Kidney (tissue), 13 donors: ENCODE measurements at regions not wholly inside any gene's neighbourhood (a gene's known extent, or its start where the extent isn't known, plus 50 kb on each side); places are given as distances from the start of the nearest gene placed in this dataset.

ENCODE experiments used
- DNase-seq, 5 donors: peaks; one replicate each; pipeline ENCODE4 v3.0.0-alpha.2; 2013 to 2020
- FAIRE-seq: peaks from 2 replicates; lab custom pipeline; 2012; peaks lifted over from hg19 to GRCh38; lab: Jason Lieb, UNC
- H3K27ac ChIP-seq, 2 donors: one replicate each; pipeline ENCODE4 v1.7.0; 2013; ENCODE audit warnings: low read depth in 2 of 2, low read length in 2 of 2, inconsistent platforms in 1 of 2
- H3K27me3 ChIP-seq: one replicate; pipeline ENCODE4 v1.7.1; 2013; ENCODE audit warnings: low read length, inconsistent platforms; ENCODE audit not compliant: control insufficient read depth, insufficient read depth
- H3K36me3 ChIP-seq, 3 donors: one replicate each; pipeline versions ENCODE4 v1.7.0 to v1.7.1; 2013; ENCODE audit warnings: low read length in 3 of 3, control low read depth in 1 of 3, inconsistent platforms in 1 of 3; ENCODE audit not compliant: insufficient read depth in 3 of 3, control insufficient read depth in 2 of 3
- H3K4me1 ChIP-seq, 3 donors: one replicate each; pipeline versions ENCODE4 v1.7.0 to v1.7.1; 2013; ENCODE audit warnings: low read length in 3 of 3, inconsistent platforms in 1 of 3, low read depth in 1 of 3; ENCODE audit not compliant: control insufficient read depth in 2 of 3, insufficient read depth in 2 of 3
- H3K4me3 ChIP-seq, 3 donors: one replicate each; pipeline versions ENCODE4 v1.7.0 to v1.8.1; 2013; ENCODE audit warnings: low read length in 3 of 3, control low read depth in 1 of 3, inconsistent platforms in 1 of 3
- H3K9ac ChIP-seq, 3 donors: one replicate each; pipeline versions ENCODE4 v1.7.0 to v1.7.1; 2013; ENCODE audit warnings: low read length in 3 of 3, control low read depth in 1 of 3, inconsistent platforms in 1 of 3
- H3K9me3 ChIP-seq, 3 donors: one replicate each; pipeline versions ENCODE4 v1.7.0 to v1.7.1; 2013; ENCODE audit warnings: low read length in 3 of 3, control low read depth in 1 of 3, inconsistent platforms in 1 of 3; ENCODE audit not compliant: control insufficient read depth in 2 of 3, insufficient read depth in 1 of 3
- intact Hi-C: fragments of 100-400 bp; cut with DNase I; formaldehyde crosslinking; loops from one replicate; pipeline ENCODE4 v1.11.1; 2022
- TF ChIP-seq, protein P1 (sequence below): IDR thresholded peaks from 3 replicates; pipeline ENCODE4 v1.5.1; 2012; ENCODE audit warnings: mild to moderate bottlenecking, moderate library complexity, borderline replicate concordance; ENCODE audit not compliant: insufficient read depth; ENCODE audit errors: extremely low read depth
- donor health status: control.
- donor health status: control.
- donor health status: control.
- donor health status: control.
- donor health status: control.
- donor health status: DM: yes; HTN: yes; CAD: no.
- donor health status: Normal renal cell carcinoma (clear cell type).

GRCh38 chr2:64819774-64820688, 166.3 kb upstream of the SERTAD2 start:
- intact Hi-C loops, result no loop called here
- no peaks in the 10 kb centered on the region for H3K27me3 ChIP-seq
- no peaks in the 10 kb centered on the region for H3K9me3 ChIP-seq
- H3K4me3 ChIP-seq, result no peak overlapping the region
- H3K4me1 ChIP-seq, result no peaks in the 10 kb centered on the region
- FAIRE-seq (no peak), DNase-seq (no peak)
- no peak overlapping the region for H3K27ac ChIP-seq
- TF ChIP-seq, protein P1, sequence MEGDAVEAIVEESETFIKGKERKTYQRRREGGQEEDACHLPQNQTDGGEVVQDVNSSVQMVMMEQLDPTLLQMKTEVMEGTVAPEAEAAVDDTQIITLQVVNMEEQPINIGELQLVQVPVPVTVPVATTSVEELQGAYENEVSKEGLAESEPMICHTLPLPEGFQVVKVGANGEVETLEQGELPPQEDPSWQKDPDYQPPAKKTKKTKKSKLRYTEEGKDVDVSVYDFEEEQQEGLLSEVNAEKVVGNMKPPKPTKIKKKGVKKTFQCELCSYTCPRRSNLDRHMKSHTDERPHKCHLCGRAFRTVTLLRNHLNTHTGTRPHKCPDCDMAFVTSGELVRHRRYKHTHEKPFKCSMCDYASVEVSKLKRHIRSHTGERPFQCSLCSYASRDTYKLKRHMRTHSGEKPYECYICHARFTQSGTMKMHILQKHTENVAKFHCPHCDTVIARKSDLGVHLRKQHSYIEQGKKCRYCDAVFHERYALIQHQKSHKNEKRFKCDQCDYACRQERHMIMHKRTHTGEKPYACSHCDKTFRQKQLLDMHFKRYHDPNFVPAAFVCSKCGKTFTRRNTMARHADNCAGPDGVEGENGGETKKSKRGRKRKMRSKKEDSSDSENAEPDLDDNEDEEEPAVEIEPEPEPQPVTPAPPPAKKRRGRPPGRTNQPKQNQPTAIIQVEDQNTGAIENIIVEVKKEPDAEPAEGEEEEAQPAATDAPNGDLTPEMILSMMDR, result no peak
- H3K36me3 ChIP-seq, result no peaks in the 10 kb centered on the region
- H3K9ac ChIP-seq, result no peak overlapping the region

GRCh38 chr2:64820901-64821300, 167.2 kb upstream of the SERTAD2 start:
- FAIRE-seq (no peak), DNase-seq (no peak)
- Histone ChIP-seq H3K9me3 (no peaks in the 10 kb centered on the region), H3K27me3 (no peaks in the 10 kb centered on the region), H3K4me3 (no peak overlapping the region), H3K27ac (no peak overlapping the region), H3K4me1 (no peaks in the 10 kb centered on the region), H3K9ac (no peak overlapping the region), H3K36me3 (no peaks in the 10 kb centered on the region)
- intact Hi-C loops, result no loop called here
- TF ChIP-seq, protein P1, result no peak

GRCh38 chr2:64823794-64824193, 165.4 kb upstream of the SLC1A4 start:
- no peak for FAIRE-seq
- no peaks in the 10 kb centered on the region for H3K27me3 ChIP-seq
- H3K4me3 ChIP-seq, result no peak overlapping the region
- no peaks in the 10 kb centered on the region for H3K4me1 ChIP-seq
- H3K36me3 ChIP-seq, result no peaks in the 10 kb centered on the region
- H3K27ac ChIP-seq, result no peak overlapping the region
- no peaks in the 10 kb centered on the region for H3K9me3 ChIP-seq
- intact Hi-C loops, result no loop called here
- DNase-seq, result no peak
- TF ChIP-seq, protein P1, result no peak
- no peak overlapping the region for H3K9ac ChIP-seq
